Colonic mucosa (tissue), 4 donors: ENCODE measurements at regions not wholly inside any gene's neighbourhood (a gene's known extent, or its start where the extent isn't known, plus 50 kb on each side); places are given as distances from the start of the nearest gene placed in this dataset.
"Not testable (repeated sequence)": the region's sequence is repeated elsewhere in the genome, so short reads cannot be mapped to it uniquely, and the experiment has no call there.

ENCODE experiments used
- DNase-seq: peaks from one replicate; pipeline ENCODE4 v3.0.0-alpha.2; 2020
- H3K27ac ChIP-seq: fragments of 200-600 bp; one replicate; pipeline ENCODE4 v1.8.0; 2021
- H3K27me3 ChIP-seq: fragments of 200-600 bp; one replicate; pipeline ENCODE4 v1.8.0; 2021
- H3K36me3 ChIP-seq: fragments of 200-600 bp; one replicate; pipeline ENCODE4 v1.8.0; 2021
- H3K4me1 ChIP-seq: fragments of 200-600 bp; one replicate; pipeline ENCODE4 v1.8.0; 2021; ENCODE audit warnings: mild to moderate bottlenecking
- H3K4me3 ChIP-seq: fragments of 200-600 bp; one replicate; pipeline ENCODE4 v1.8.0; 2021
- H3K9ac ChIP-seq, 2 donors: one replicate each; pipeline ENCODE4 v1.7.0; 2013; ENCODE audit warnings: control low read depth in 2 of 2, low read depth in 2 of 2, low read length in 2 of 2
- H3K9me3 ChIP-seq: fragments of 200-600 bp; one replicate; pipeline ENCODE4 v1.8.0; 2021
- intact Hi-C: fragments of 100-400 bp; cut with DNase I; formaldehyde crosslinking; loops from one replicate; pipeline ENCODE4 v1.14.1; 2022
- TF ChIP-seq, protein P1 (sequence below): fragments of 200-600 bp; IDR thresholded peaks from one replicate; pipeline ENCODE4 v1.8.0; 2022; ENCODE audit warnings: antibody characterized with exemption, mild to moderate bottlenecking
- donor health status: healthy.
- donor health status: DM: no; HTN: no; CAD: no.
- donor health status: DM: no; HTN: no; CAD: no.

DNA sequence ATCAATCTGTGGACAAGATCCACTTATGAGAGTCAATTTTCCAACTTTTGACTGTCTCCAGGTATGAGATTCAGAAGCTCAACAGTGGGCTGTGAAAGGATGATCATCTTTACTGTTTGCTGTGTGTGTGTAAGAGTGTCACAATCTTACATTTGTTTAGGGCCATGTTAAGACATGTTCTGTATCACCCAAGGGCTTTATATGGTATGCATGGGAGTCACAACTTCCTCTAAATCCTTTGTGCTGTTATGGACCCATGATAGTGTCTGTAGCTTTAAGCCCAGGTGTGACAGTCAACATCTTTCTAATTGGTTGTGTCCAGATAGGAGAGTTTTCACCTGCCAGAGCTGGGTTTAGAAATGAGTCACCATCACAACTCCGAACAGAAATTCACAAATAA is 70.2 kb downstream of the ZNF726 start:
- intact Hi-C loops: not testable (repeated sequence)

GRCh38 chr19:23986623-23987022 is 71.9 kb downstream of the ZNF726 start:
- Histone ChIP-seq H3K36me3 (no peaks in the 10 kb centered on the region), H3K27ac (no peak overlapping the region), H3K4me3 (no peak overlapping the region), H3K9me3 (no peaks in the 10 kb centered on the region), H3K4me1 (no peaks in the 10 kb centered on the region), H3K27me3 (no peaks in the 10 kb centered on the region), H3K9ac (no peak overlapping the region)
- no peak for DNase-seq
- intact Hi-C loops: no loop called here
- TF ChIP-seq, protein P1, sequence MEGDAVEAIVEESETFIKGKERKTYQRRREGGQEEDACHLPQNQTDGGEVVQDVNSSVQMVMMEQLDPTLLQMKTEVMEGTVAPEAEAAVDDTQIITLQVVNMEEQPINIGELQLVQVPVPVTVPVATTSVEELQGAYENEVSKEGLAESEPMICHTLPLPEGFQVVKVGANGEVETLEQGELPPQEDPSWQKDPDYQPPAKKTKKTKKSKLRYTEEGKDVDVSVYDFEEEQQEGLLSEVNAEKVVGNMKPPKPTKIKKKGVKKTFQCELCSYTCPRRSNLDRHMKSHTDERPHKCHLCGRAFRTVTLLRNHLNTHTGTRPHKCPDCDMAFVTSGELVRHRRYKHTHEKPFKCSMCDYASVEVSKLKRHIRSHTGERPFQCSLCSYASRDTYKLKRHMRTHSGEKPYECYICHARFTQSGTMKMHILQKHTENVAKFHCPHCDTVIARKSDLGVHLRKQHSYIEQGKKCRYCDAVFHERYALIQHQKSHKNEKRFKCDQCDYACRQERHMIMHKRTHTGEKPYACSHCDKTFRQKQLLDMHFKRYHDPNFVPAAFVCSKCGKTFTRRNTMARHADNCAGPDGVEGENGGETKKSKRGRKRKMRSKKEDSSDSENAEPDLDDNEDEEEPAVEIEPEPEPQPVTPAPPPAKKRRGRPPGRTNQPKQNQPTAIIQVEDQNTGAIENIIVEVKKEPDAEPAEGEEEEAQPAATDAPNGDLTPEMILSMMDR: no peak

More for the DNA sequence above, 70.2 kb downstream of the ZNF726 start:
- H3K4me3 ChIP-seq, H3K4me1 ChIP-seq, H3K9ac ChIP-seq, H3K27me3 ChIP-seq, H3K27ac ChIP-seq, DNase-seq, H3K36me3 ChIP-seq, H3K9me3 ChIP-seq: not testable (repeated sequence)

DNA sequence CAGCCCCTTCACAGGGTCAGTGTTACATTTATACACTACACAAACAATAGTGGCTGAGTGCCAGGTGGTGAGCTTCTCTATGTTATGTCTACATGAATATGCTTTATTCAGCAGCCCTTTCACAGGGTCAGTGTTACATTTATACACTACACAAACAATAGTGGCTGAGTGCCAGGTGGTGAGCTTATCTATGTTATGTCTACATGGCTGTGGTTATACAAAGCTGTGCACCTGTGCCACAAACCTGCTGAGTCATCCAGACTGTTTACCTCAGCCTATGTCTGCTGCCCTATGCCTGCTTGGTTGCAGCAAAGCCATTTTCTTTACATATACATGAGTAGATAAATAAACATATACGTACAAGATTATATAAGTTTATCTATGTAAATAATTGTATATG is 76.5 kb downstream of the ZNF726 start:
- TF ChIP-seq, protein P1: no peak
- Histone ChIP-seq H3K4me1 (no peaks in the 10 kb centered on the region), H3K4me3 (no peak overlapping the region), H3K9me3 (no peaks in the 10 kb centered on the region), H3K27me3 (no peaks in the 10 kb centered on the region), H3K9ac (no peak overlapping the region), H3K36me3 (no peaks in the 10 kb centered on the region), H3K27ac (no peak overlapping the region)
- intact Hi-C loops: no loop called here
- DNase-seq: no peak

DNA sequence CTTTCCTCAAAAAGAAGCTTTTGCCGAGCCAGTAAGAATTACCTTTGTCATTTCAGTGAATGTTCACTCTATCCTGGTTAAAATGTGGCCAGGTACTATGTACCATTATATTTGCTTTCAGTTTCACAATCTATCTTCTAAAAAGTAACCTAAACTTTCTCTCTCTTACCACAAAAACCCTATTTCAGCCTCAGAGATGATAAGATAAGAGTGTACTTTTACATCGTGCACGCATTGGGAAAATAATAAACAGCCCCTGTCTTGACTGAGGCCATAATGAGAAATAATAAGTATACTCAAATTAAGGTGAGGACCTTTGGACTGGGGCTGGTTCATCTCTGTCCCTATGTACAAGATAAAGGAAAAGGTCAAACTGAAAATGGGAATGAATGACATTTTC is 77.7 kb downstream of the ZNF726 start:
- no peaks in the 10 kb centered on the region for H3K27me3 ChIP-seq
- no peak overlapping the region for H3K9ac ChIP-seq
- TF ChIP-seq, protein P1: no peak
- H3K4me1 ChIP-seq: no peaks in the 10 kb centered on the region
- no peaks in the 10 kb centered on the region for H3K9me3 ChIP-seq
- no peaks in the 10 kb centered on the region for H3K36me3 ChIP-seq
- DNase-seq: no peak
- H3K4me3 ChIP-seq: no peak overlapping the region
- H3K27ac ChIP-seq: no peak overlapping the region
- intact Hi-C loops: no loop called here

DNA sequence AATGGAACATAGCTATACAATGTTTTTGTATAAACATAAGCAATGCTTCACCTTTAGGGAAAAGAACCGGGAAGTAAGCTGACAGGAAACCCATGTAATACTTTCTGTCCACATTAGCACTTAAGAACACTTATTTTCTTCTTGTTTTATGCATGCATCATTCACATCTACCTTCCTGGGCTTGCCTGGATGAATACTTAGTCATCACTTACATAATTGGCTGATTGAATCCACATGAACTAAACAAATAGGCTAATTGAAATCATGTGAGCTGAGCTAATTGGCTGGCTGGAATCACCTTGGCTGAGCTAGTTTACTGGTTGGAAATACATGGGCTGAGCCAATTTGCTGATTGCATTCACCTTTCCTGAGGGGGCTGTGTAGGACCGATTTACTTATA is 78.8 kb downstream of the ZNF726 start:
- DNase-seq: no peak
- H3K27me3 ChIP-seq: no peaks in the 10 kb centered on the region
- no peak overlapping the region for H3K4me3 ChIP-seq
- no peaks in the 10 kb centered on the region for H3K4me1 ChIP-seq
- no peaks in the 10 kb centered on the region for H3K9me3 ChIP-seq
- no peak overlapping the region for H3K27ac ChIP-seq
- no peak overlapping the region for H3K9ac ChIP-seq
- intact Hi-C loops: no loop called here
- TF ChIP-seq, protein P1: no peak
- H3K36me3 ChIP-seq: no peaks in the 10 kb centered on the region

DNA sequence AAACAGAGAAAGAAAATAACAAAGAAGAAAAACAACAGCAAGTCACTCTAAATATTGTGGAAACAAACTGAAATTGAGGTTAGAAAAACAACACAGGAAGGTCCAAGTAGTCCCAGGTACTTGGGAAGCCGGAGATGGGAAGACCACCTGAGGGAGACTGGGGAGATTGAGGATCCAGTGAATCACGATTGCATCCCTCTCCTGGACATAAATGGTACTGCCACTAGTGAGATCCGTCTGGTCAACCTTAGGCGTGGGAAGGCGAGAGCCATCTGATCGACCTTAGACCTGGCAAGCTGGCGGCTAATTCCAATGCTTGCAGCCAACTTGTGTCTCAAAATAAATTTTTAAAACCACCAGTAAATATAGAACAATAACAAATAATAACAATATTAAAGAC is 81.9 kb downstream of the ZNF726 start:
- Histone ChIP-seq H3K9me3 (no peaks in the 10 kb centered on the region), H3K27ac (no peak overlapping the region), H3K27me3 (no peaks in the 10 kb centered on the region), H3K4me1 (no peaks in the 10 kb centered on the region), H3K4me3 (no peak overlapping the region), H3K36me3 (no peaks in the 10 kb centered on the region), H3K9ac (no peak overlapping the region)
- DNase-seq: no peak
- TF ChIP-seq, protein P1: no peak
- intact Hi-C loops: no loop called here
